Loucy (cell line): ENCODE measurements at regions not wholly inside any gene's neighbourhood (a gene's known extent, or its start where the extent isn't known, plus 50 kb on each side); places are given as distances from the start of the nearest gene placed in this dataset.

ENCODE experiments used
- H2AFZ ChIP-seq: fragments of 200-600 bp; sonication (generic); 2 replicates; pipeline ENCODE4 v1.6.0; 2016; ENCODE audit warnings: antibody characterized with exemption, mild to moderate bottlenecking, low read length, moderate library complexity
- H3F3A ChIP-seq: fragments of 200-600 bp; 2 replicates; pipeline ENCODE4 v1.6.0; 2016; ENCODE audit warnings: antibody characterized with exemption, low read depth, mild to moderate bottlenecking
- H3K27me3 ChIP-seq: fragments of 200-600 bp; sonication (generic); 2 replicates; pipeline ENCODE4 v1.6.1; 2014; ENCODE audit warnings: low read length, mild to moderate bottlenecking; ENCODE audit not compliant: insufficient read depth, poor library complexity, severe bottlenecking
- H3K36me3 ChIP-seq: fragments of 200-600 bp; sonication (generic); 2 replicates; pipeline ENCODE4 v1.6.1; 2016; ENCODE audit warnings: low read length; ENCODE audit not compliant: insufficient read depth
- H3K4me1 ChIP-seq: fragments of 200-600 bp; sonication (generic); 2 replicates; pipeline ENCODE4 v1.5.1; 2014; ENCODE audit warnings: low read length, mild to moderate bottlenecking; ENCODE audit not compliant: insufficient read depth, poor library complexity, severe bottlenecking
- H3K4me2 ChIP-seq: fragments of 200-600 bp; sonication (generic); 2 replicates; pipeline ENCODE4 v1.6.0; 2014; ENCODE audit warnings: antibody characterized with exemption, low read length, low read depth, mild to moderate bottlenecking; ENCODE audit not compliant: poor library complexity, severe bottlenecking
- H3K4me3 ChIP-seq: fragments of 200-600 bp; sonication (generic); 2 replicates; pipeline ENCODE4 v1.5.1; 2014; ENCODE audit warnings: low read length, mild to moderate bottlenecking, mixed read lengths; ENCODE audit not compliant: poor library complexity, severe bottlenecking
- H3K79me2 ChIP-seq: fragments of 200-600 bp; sonication (generic); 2 replicates; pipeline ENCODE4 v1.6.1; 2014; ENCODE audit warnings: low read length; ENCODE audit not compliant: insufficient read depth
- H3K9ac ChIP-seq: fragments of 200-600 bp; sonication (generic); 2 replicates; pipeline ENCODE4 v1.6.0; 2014; ENCODE audit warnings: mild to moderate bottlenecking, low read depth, low read length, moderate library complexity; ENCODE audit not compliant: poor library complexity, severe bottlenecking
- H3K9me2 ChIP-seq: fragments of 200-600 bp; sonication (generic); replicated peaks from 2 replicates; pipeline ENCODE4 v1.6.1; 2016; ENCODE audit warnings: low read depth, low read length, mixed read lengths
- H3K9me3 ChIP-seq: fragments of 200-600 bp; sonication (generic); 2 replicates; pipeline ENCODE4 v1.6.1; 2014; ENCODE audit warnings: mild to moderate bottlenecking, antibody characterized with exemption, low read length, low read depth; ENCODE audit not compliant: insufficient read depth
- H4K20me1 ChIP-seq: fragments of 200-600 bp; sonication (generic); 2 replicates; pipeline ENCODE4 v1.6.0; 2014; ENCODE audit warnings: antibody characterized with exemption, low read length, mild to moderate bottlenecking; ENCODE audit not compliant: insufficient read depth, poor library complexity, severe bottlenecking
- CTCF ChIP-seq: fragments of 200-600 bp; sonication (generic); conservative IDR thresholded peaks from 2 replicates; pipeline ENCODE4 v1.5.1; 2014; ENCODE audit warnings: mild to moderate bottlenecking, antibody characterized with exemption, low read length
- EZH2phosphoT487 ChIP-seq: fragments of 200-600 bp; IDR thresholded peaks from 2 replicates; pipeline ENCODE4 v1.6.1; 2018; ENCODE audit warnings: antibody characterized with exemption, mild to moderate bottlenecking, moderate library complexity, borderline replicate concordance

- no peaks in the 10 kb centered on the region for H3K27me3 ChIP-seq
- no peaks in the 10 kb centered on the region for H3K9me2 ChIP-seq
- no peak for TF ChIP-seq EZH2phosphoT487
- no peak for TF ChIP-seq CTCF
- no peaks in the 10 kb centered on the region for H3F3A ChIP-seq
- no peak overlapping the region for H2AFZ ChIP-seq
- H3K9me3 ChIP-seq, result no peaks in the 10 kb centered on the region
- no peaks in the 10 kb centered on the region for H3K79me2 ChIP-seq
- no peak overlapping the region for H3K4me2 ChIP-seq
- no peaks in the 10 kb centered on the region for H3K4me1 ChIP-seq
- H3K36me3 ChIP-seq, result no peaks in the 10 kb centered on the region
- H3K9ac ChIP-seq, result no peak overlapping the region
- no peak overlapping the region for H3K4me3 ChIP-seq
- no peaks in the 10 kb centered on the region for H4K20me1 ChIP-seq
These were observed 287.1 kb downstream of the SOX2 start for GRCh38 chr3:181998828-181999227.

- H3K79me2 ChIP-seq, result no peaks in the 10 kb centered on the region
- no peaks in the 10 kb centered on the region for H3K9me3 ChIP-seq
- H3K4me3 ChIP-seq, result no peak overlapping the region
- H3K4me2 ChIP-seq, result no peak overlapping the region
- no peaks in the 10 kb centered on the region for H3K27me3 ChIP-seq
- no peak overlapping the region for H3K9ac ChIP-seq
- H3K36me3 ChIP-seq, result no peaks in the 10 kb centered on the region
- no peak overlapping the region for H2AFZ ChIP-seq
- no peaks in the 10 kb centered on the region for H3F3A ChIP-seq
- no peaks in the 10 kb centered on the region for H3K4me1 ChIP-seq
- TF ChIP-seq CTCF (no peak), EZH2phosphoT487 (no peak)
- no peaks in the 10 kb centered on the region for H4K20me1 ChIP-seq
- no peaks in the 10 kb centered on the region for H3K9me2 ChIP-seq
These were observed 287.6 kb downstream of the SOX2 start for GRCh38 chr3:181999314-181999713.

GRCh38 chr3:182000447-182000846 is 288.7 kb downstream of the SOX2 start:
- Histone ChIP-seq H3K4me2 (no peak overlapping the region), H2AFZ (no peak overlapping the region), H3F3A (no peaks in the 10 kb centered on the region)

More at GRCh38 chr3:182000447-182000846, 288.7 kb downstream of the SOX2 start:
- Histone ChIP-seq H3K27me3 (no peaks in the 10 kb centered on the region), H3K9me3 (no peaks in the 10 kb centered on the region), H3K36me3 (no peaks in the 10 kb centered on the region), H3K79me2 (no peaks in the 10 kb centered on the region), H3K4me3 (no peak overlapping the region), H4K20me1 (no peaks in the 10 kb centered on the region), H3K9me2 (no peaks in the 10 kb centered on the region), H3K9ac (no peak overlapping the region), H3K4me1 (no peaks in the 10 kb centered on the region)
- TF ChIP-seq CTCF (no peak), EZH2phosphoT487 (no peak)
